H1 (cell line): ENCODE measurements at regions not wholly inside any gene's neighbourhood (a gene's known extent, or its start where the extent isn't known, plus 50 kb on each side); places are given as distances from the start of the nearest gene placed in this dataset.

Source experiments
- CTCF ChIA-PET: fragments of 300-600 bp; sonication (Branson Sonifier 250); formaldehyde crosslinking; loops from one replicate; lab custom pipeline; 2021; ENCODE audit not compliant: partially characterized antibody; lab: Charles Lee
- POLR2A ChIA-PET: fragments of 300-600 bp; sonication (Branson Sonifier 250); formaldehyde crosslinking; loops from one replicate; lab custom pipeline; 2021; ENCODE audit warnings: inconsistent platforms; ENCODE audit not compliant: partially characterized antibody; lab: Charles Lee
- DNase-seq, 2 experiments: peaks; one replicate each; pipeline versions ENCODE4 v3.0.0 to v3.0.0-alpha.2; 2010 to 2022; ENCODE audit warnings: low spot score in 2 of 2, low read depth in 1 of 2, mixed read lengths in 1 of 2
- FAIRE-seq: peaks from 2 replicates; lab custom pipeline; 2011; peaks lifted over from hg19 to GRCh38; lab: Jason Lieb, UNC
- H2AFZ ChIP-seq: 2 replicates; pipeline ENCODE4 v1.8.1; 2012; ENCODE audit warnings: low read length, inconsistent platforms
- H2AK5ac ChIP-seq: 2 replicates; pipeline ENCODE4 v1.6.1; 2013; ENCODE audit warnings: low read depth, low read length
- H2BK120ac ChIP-seq: replicated peaks from 2 replicates; pipeline ENCODE3; 2013; ENCODE audit warnings: low read depth, low read length, inconsistent platforms
- H2BK12ac ChIP-seq: 2 replicates; pipeline ENCODE4 v1.6.1; 2013; ENCODE audit warnings: low read depth, low read length
- H2BK15ac ChIP-seq: 2 replicates; pipeline ENCODE4 v1.6.1; 2013; ENCODE audit warnings: low read length
- H2BK20ac ChIP-seq: 2 replicates; pipeline ENCODE4 v1.6.1; 2013; ENCODE audit warnings: low read length
- H2BK5ac ChIP-seq: 2 replicates; pipeline ENCODE4 v1.6.1; 2013; ENCODE audit warnings: low read depth, low read length
- H3K14ac ChIP-seq: 2 replicates; pipeline ENCODE4 v1.6.1; 2013; ENCODE audit warnings: inconsistent platforms; ENCODE audit not compliant: insufficient read length
- H3K18ac ChIP-seq: 2 replicates; pipeline ENCODE4 v1.6.1; 2013; ENCODE audit warnings: low read length; ENCODE audit errors: extremely low read depth
- H3K23ac ChIP-seq: 2 replicates; pipeline ENCODE4 v1.6.1; 2013; ENCODE audit warnings: inconsistent platforms; ENCODE audit not compliant: insufficient read length
- H3K23me2 ChIP-seq: 2 replicates; pipeline ENCODE4 v1.6.1; 2013; ENCODE audit warnings: low read depth, low read length
- H3K27ac ChIP-seq: 2 replicates; pipeline ENCODE4 v1.6.1; 2011; ENCODE audit warnings: low read depth, low read length, inconsistent platforms
- H3K27me3 ChIP-seq, 4 experiments: replicated peaks in 1 of 4; 1 replicate in 1 of 4; 2 replicates in 3 of 4; pipeline versions ENCODE4 v1.6.1 to v1.8.1; 2011 to 2013; ENCODE audit warnings: low read length in 3 of 4, mild to moderate bottlenecking in 3 of 4, inconsistent platforms in 2 of 4, mixed read lengths in 2 of 4, moderate library complexity in 1 of 4; ENCODE audit not compliant: control insufficient read depth in 3 of 4, insufficient read depth in 3 of 4; ENCODE audit errors: extremely low read depth in 1 of 4
- H3K36me3 ChIP-seq, 4 experiments: 2 replicates each; pipeline versions ENCODE4 v1.6.1 to v1.8.1; 2011 to 2013; ENCODE audit warnings: mild to moderate bottlenecking in 4 of 4, low read length in 3 of 4, moderate library complexity in 2 of 4, control low read depth in 1 of 4, inconsistent platforms in 1 of 4; ENCODE audit not compliant: insufficient read depth in 4 of 4, control insufficient read depth in 2 of 4
- H3K4ac ChIP-seq: replicated peaks from 2 replicates; pipeline ENCODE3; 2013; ENCODE audit warnings: low read length, low read depth, mixed read lengths, inconsistent platforms; ENCODE audit not compliant: insufficient read length
- H3K4me1 ChIP-seq, 4 experiments: replicated peaks in 1 of 4; 1 replicate in 1 of 4; 2 replicates in 3 of 4; pipeline versions ENCODE4 v1.6.1 to v1.8.1; 2011 to 2013; ENCODE audit warnings: low read length in 3 of 4, inconsistent platforms in 2 of 4, mixed read lengths in 1 of 4; ENCODE audit not compliant: insufficient read depth in 4 of 4, control insufficient read depth in 3 of 4
- H3K4me2 ChIP-seq, 2 experiments: 2 replicates each; pipeline versions ENCODE4 v1.6.1 to v1.8.1; 2011 to 2013; ENCODE audit warnings: low read depth in 2 of 2, low read length in 2 of 2, control low read depth in 1 of 2, inconsistent platforms in 1 of 2, mild to moderate bottlenecking in 1 of 2; ENCODE audit not compliant: insufficient read depth in 1 of 2
- H3K4me3 ChIP-seq, 4 experiments: fragments of 200-600, 300-600 bp in 1 of 4; sonication (generic), shearing (Covaris generic), sonication (Bioruptor Twin) in 1 of 4; 2 replicates each; pipeline versions ENCODE4 v1.5.1 to v1.8.1; 2011 to 2016; ENCODE audit warnings: low read length in 4 of 4, low read depth in 3 of 4, control low read depth in 2 of 4, inconsistent platforms in 2 of 4, mild to moderate bottlenecking in 2 of 4, mixed read lengths in 1 of 4, moderate library complexity in 1 of 4; ENCODE audit not compliant: insufficient read depth in 2 of 4; ENCODE audit errors: extremely low read depth in 1 of 4
- H3K56ac ChIP-seq: replicated peaks from 2 replicates; pipeline ENCODE3; 2013; ENCODE audit warnings: low read depth, mild to moderate bottlenecking, mixed read lengths, low read length, inconsistent platforms; ENCODE audit not compliant: insufficient read length
- H3K79me1 ChIP-seq: 2 replicates; pipeline ENCODE4 v1.6.1; 2013; ENCODE audit warnings: low read depth, low read length, control low read depth
- H3K79me2 ChIP-seq, 2 experiments: 2 replicates each; pipeline versions ENCODE4 v1.6.1 to v1.8.1; 2012 to 2013; ENCODE audit warnings: low read length in 2 of 2, mild to moderate bottlenecking in 2 of 2, inconsistent platforms in 1 of 2; ENCODE audit not compliant: insufficient read depth in 2 of 2, control insufficient read depth in 1 of 2
- H3K9ac ChIP-seq, 4 experiments: replicated peaks in 1 of 4; 1 replicate in 1 of 4; 2 replicates in 3 of 4; pipeline versions ENCODE4 v1.6.1 to v1.8.1; 2011 to 2013; ENCODE audit warnings: low read depth in 3 of 4, low read length in 3 of 4, control low read depth in 2 of 4, mild to moderate bottlenecking in 2 of 4, moderate library complexity in 2 of 4, inconsistent platforms in 1 of 4; ENCODE audit errors: extremely low read depth in 1 of 4
- H3K9me3 ChIP-seq, 2 experiments: 2 replicates each; pipeline versions ENCODE4 v1.6.1 to v1.8.1; 2012 to 2013; ENCODE audit warnings: mild to moderate bottlenecking in 2 of 2, moderate library complexity in 2 of 2, control low read depth in 1 of 2, inconsistent platforms in 1 of 2, low read depth in 1 of 2, low read length in 1 of 2, mixed read lengths in 1 of 2; ENCODE audit not compliant: insufficient read depth in 2 of 2
- H4K20me1 ChIP-seq, 2 experiments: replicated peaks in 1 of 2; 2 replicates each; pipeline versions ENCODE3 to v1.8.1; 2011 to 2013; ENCODE audit warnings: inconsistent platforms in 2 of 2, low read length in 2 of 2, mild to moderate bottlenecking in 1 of 2; ENCODE audit not compliant: insufficient read depth in 2 of 2, control insufficient read depth in 1 of 2
- H4K5ac ChIP-seq: 2 replicates; pipeline ENCODE4 v1.6.1; 2013; ENCODE audit warnings: low read length, low read depth, mixed read lengths, inconsistent platforms; ENCODE audit not compliant: insufficient read length
- H4K8ac ChIP-seq: 2 replicates; pipeline ENCODE4 v1.8.0; 2013; ENCODE audit warnings: mild to moderate bottlenecking, moderate library complexity, low read length, inconsistent platforms; ENCODE audit not compliant: insufficient read depth; ENCODE audit errors: extremely low read depth
- H4K91ac ChIP-seq: replicated peaks from 2 replicates; pipeline ENCODE3; 2013; ENCODE audit warnings: low read length, mixed read lengths, inconsistent platforms; ENCODE audit not compliant: insufficient read length
- CTBP2 ChIP-seq: IDR thresholded peaks from 2 replicates; pipeline ENCODE4 v1.7.0; 2011; ENCODE audit warnings: borderline replicate concordance, mild to moderate bottlenecking, moderate library complexity, mixed read lengths, low read length; ENCODE audit not compliant: insufficient read depth, insufficient read length
- EZH2 ChIP-seq: fragments of 200-600 bp; sonication (generic); IDR thresholded peaks from 2 replicates; pipeline ENCODE4 v1.7.1; 2012; ENCODE audit warnings: low read depth, mild to moderate bottlenecking, moderate library complexity, low read length, inconsistent platforms; ENCODE audit not compliant: severe bottlenecking
- GTF2F1 ChIP-seq: IDR thresholded peaks from 2 replicates; pipeline ENCODE4 v1.6.1; 2012; ENCODE audit warnings: low read depth, low read length, improper control_type of control experiment, borderline replicate concordance
- JUN ChIP-seq: IDR thresholded peaks from 2 replicates; pipeline ENCODE4 v1.6.1; 2011; ENCODE audit warnings: low read depth, mild to moderate bottlenecking, improper control_type of control experiment, low read length
- MAX ChIP-seq: IDR thresholded peaks from 2 replicates; pipeline ENCODE4 v1.6.1; 2012; ENCODE audit warnings: inconsistent platforms
- TAF7 ChIP-seq: optimal IDR thresholded peaks from 2 replicates; pipeline ENCODE3; 2011; ENCODE audit warnings: low read depth, mild to moderate bottlenecking, inconsistent platforms, low read length, moderate library complexity, borderline replicate concordance
- YY1 ChIP-seq: IDR thresholded peaks from 2 replicates; pipeline ENCODE4 v1.6.1; 2011; ENCODE audit warnings: low read depth, mild to moderate bottlenecking, low read length
- WGBS, 2 experiments: shearing (Covaris generic) in 1 of 2; methylation state at CpG; one replicate each; pipeline versions ENCODE4 v1.1.6 to v1.1.7; 2013 to 2015; ENCODE audit warnings: low lambda C conversion rate in 2 of 2, mixed read lengths in 2 of 2, inconsistent platforms in 1 of 2, low coverage in 1 of 2, missing lambda C conversion rate in 1 of 2; ENCODE audit not compliant: insufficient replicate concordance in 2 of 2, insufficient coverage in 1 of 2, insufficient read length in 1 of 2; ENCODE audit errors: extremely low coverage in 1 of 2, missing lambda C conversion rate in 1 of 2; 5-methylcytosine and 5-hydroxymethylcytosine counted together

- no peak overlapping the region for H2BK20ac ChIP-seq
- H3K79me1 ChIP-seq: no peaks in the 10 kb centered on the region
- ChIA-PET POLR2A (no interaction called here), CTCF (interaction anchor here (1.1 kb wide), 1 partner anchor 39 kb away, joined by 3 read pairs; no protein-coding TSS in a partner anchor)
- H3K27me3 ChIP-seq: no peaks in the 10 kb centered on the region
- no peak overlapping the region for H4K8ac ChIP-seq
- no peak overlapping the region for H4K91ac ChIP-seq
- no peak overlapping the region for H3K4ac ChIP-seq
- no peak overlapping the region for H2BK120ac ChIP-seq
- no peak overlapping the region for H3K9ac ChIP-seq
- H2BK5ac ChIP-seq: no peak overlapping the region
- no peak overlapping the region for H2BK15ac ChIP-seq
- H3K36me3 ChIP-seq: no peaks in the 10 kb centered on the region
- peaks cover 2 to 5% of the 10 kb centered on the region in 2 experiments; a peak in 2 of 4 replicates for H3K9me3 ChIP-seq
- H2BK12ac ChIP-seq: no peak overlapping the region
- H2AK5ac ChIP-seq: no peak overlapping the region
- H3K4me3 ChIP-seq: no peak overlapping the region
- H3K23me2 ChIP-seq: no peaks in the 10 kb centered on the region
- no peak for TF ChIP-seq JUN
- no peak for TF ChIP-seq GTF2F1
- no peak for TF ChIP-seq YY1
- TF ChIP-seq EZH2: no peak
- TF ChIP-seq CTBP2: no peak
- TF ChIP-seq MAX: no peak
- TF ChIP-seq TAF7: no peak
- no peak overlapping the region for H2AFZ ChIP-seq
- FAIRE-seq: no peak
- no peak overlapping the region for H3K14ac ChIP-seq
- H3K27ac ChIP-seq: no peak overlapping the region
- H3K18ac ChIP-seq: no peak overlapping the region
- no peak overlapping the region for H3K56ac ChIP-seq
- H3K79me2 ChIP-seq: no peaks in the 10 kb centered on the region
- H3K23ac ChIP-seq: no peak overlapping the region
- no peak for DNase-seq
- no peaks in the 10 kb centered on the region for H3K4me1 ChIP-seq
- no peaks in the 10 kb centered on the region for H4K20me1 ChIP-seq
- H4K5ac ChIP-seq: no peak overlapping the region
- H3K4me2 ChIP-seq: no peak overlapping the region
- WGBS, 2 experiments: 93% methylated on average over 1 of the region's 1 CpG; no CpG with 5 or more reads in 1 of the 2 experiments
Measured at GRCh38 chr9:108322326-108323098, 533.3 kb downstream of the ACTL7B start.
